ENCODE measurements at regions not wholly inside any gene's neighbourhood (a gene's known extent, or its start where the extent isn't known, plus 50 kb on each side); places are given as distances from the start of the nearest gene placed in this dataset.

- no peak overlapping the region for H3K27ac Mint-ChIP-seq (ENCODE audit: unreplicated experiment)
Observed at GRCh38 chr11:129719037-129719436, 96.6 kb upstream of the TMEM45B start.

GRCh38 chr11:129720156-129720555 lies 95.5 kb upstream of the TMEM45B start:
- Mint-ChIP-seq H3K9me3 (ENCODE audit: unreplicated experiment) (peaks cover 6% of the 10 kb centered on the region), H3K27ac (ENCODE audit: unreplicated experiment) (no peak overlapping the region), H3K4me3 (ENCODE audit: unreplicated experiment) (no peak overlapping the region), H3K36me3 (ENCODE audit: unreplicated experiment) (no peaks in the 10 kb centered on the region), H3K4me1 (ENCODE audit: low read depth, unreplicated experiment) (peaks cover 10% of the 10 kb centered on the region), H3K27me3 (ENCODE audit: unreplicated experiment) (peaks cover 6% of the 10 kb centered on the region)
- TF ChIP-seq CTCF (IDR thresholded peaks at IDR 0.05; ENCODE audit: partially characterized antibody, unreplicated experiment) = no peak
- DNase-seq = no peak

More at GRCh38 chr11:129719037-129719436, 96.6 kb upstream of the TMEM45B start:
- Mint-ChIP-seq H3K9me3 (ENCODE audit: unreplicated experiment) (peaks cover 2% of the 10 kb centered on the region), H3K4me3 (ENCODE audit: unreplicated experiment) (no peak overlapping the region), H3K27me3 (ENCODE audit: unreplicated experiment) (peaks cover 3% of the 10 kb centered on the region), H3K36me3 (ENCODE audit: unreplicated experiment) (no peaks in the 10 kb centered on the region), H3K4me1 (ENCODE audit: low read depth, unreplicated experiment) (peaks cover 2% of the 10 kb centered on the region)
- no peak for DNase-seq
- no peak for TF ChIP-seq CTCF (IDR thresholded peaks at IDR 0.05; ENCODE audit: partially characterized antibody, unreplicated experiment)

- no peak for DNase-seq
- TF ChIP-seq CTCF (IDR thresholded peaks at IDR 0.05; ENCODE audit: partially characterized antibody, unreplicated experiment) = no peak
- Mint-ChIP-seq H3K36me3 (ENCODE audit: unreplicated experiment) (no peaks in the 10 kb centered on the region), H3K9me3 (ENCODE audit: unreplicated experiment) (peaks cover 6% of the 10 kb centered on the region), H3K4me3 (ENCODE audit: unreplicated experiment) (no peak overlapping the region), H3K27ac (ENCODE audit: unreplicated experiment) (no peak overlapping the region), H3K27me3 (ENCODE audit: unreplicated experiment) (peaks cover 6% of the 10 kb centered on the region), H3K4me1 (ENCODE audit: low read depth, unreplicated experiment) (peaks cover 10% of the 10 kb centered on the region)
Observed at GRCh38 chr11:129720994-129721393, 94.7 kb upstream of the TMEM45B start.

GRCh38 chr11:129721685-129722084 lies 94.0 kb upstream of the TMEM45B start:
- TF ChIP-seq CTCF (IDR thresholded peaks at IDR 0.05; ENCODE audit: partially characterized antibody, unreplicated experiment) = no peak
- H3K27ac Mint-ChIP-seq (ENCODE audit: unreplicated experiment) = no peak overlapping the region
- H3K27me3 Mint-ChIP-seq (ENCODE audit: unreplicated experiment) = peaks cover 6% of the 10 kb centered on the region
- H3K4me1 Mint-ChIP-seq (ENCODE audit: low read depth, unreplicated experiment) = peaks cover 10% of the 10 kb centered on the region
- no peak for DNase-seq
- peaks cover 6% of the 10 kb centered on the region for H3K9me3 Mint-ChIP-seq (ENCODE audit: unreplicated experiment)
- H3K4me3 Mint-ChIP-seq (ENCODE audit: unreplicated experiment) = no peak overlapping the region
- H3K36me3 Mint-ChIP-seq (ENCODE audit: unreplicated experiment) = no peaks in the 10 kb centered on the region

GRCh38 chr11:129722529-129722928 lies 93.1 kb upstream of the TMEM45B start:
- Mint-ChIP-seq H3K27me3 (ENCODE audit: unreplicated experiment) (peaks cover 6% of the 10 kb centered on the region), H3K36me3 (ENCODE audit: unreplicated experiment) (no peaks in the 10 kb centered on the region), H3K4me1 (ENCODE audit: low read depth, unreplicated experiment) (peaks cover 10% of the 10 kb centered on the region), H3K27ac (ENCODE audit: unreplicated experiment) (no peak overlapping the region), H3K9me3 (ENCODE audit: unreplicated experiment) (peaks cover 6% of the 10 kb centered on the region), H3K4me3 (ENCODE audit: unreplicated experiment) (no peak overlapping the region)
- DNase-seq = no peak
- TF ChIP-seq CTCF (IDR thresholded peaks at IDR 0.05; ENCODE audit: partially characterized antibody, unreplicated experiment) = no peak
